GM18502 (cell line): ENCODE measurements at regions not wholly inside any gene's neighbourhood (a gene's known extent, or its start where the extent isn't known, plus 50 kb on each side); places are given as distances from the start of the nearest gene placed in this dataset.
"Not testable (repeated sequence)": the region's sequence is repeated elsewhere in the genome, so short reads cannot be mapped to it uniquely, and the experiment has no call there.

Experiments
- ATAC-seq: cut with Tn5 transposase; IDR thresholded peaks from one replicate; pipeline ENCODE4 v1.9.1; 2021; ENCODE audit warnings: mild to moderate bottlenecking; ENCODE audit not compliant: unreplicated experiment, poor library complexity

DNA sequence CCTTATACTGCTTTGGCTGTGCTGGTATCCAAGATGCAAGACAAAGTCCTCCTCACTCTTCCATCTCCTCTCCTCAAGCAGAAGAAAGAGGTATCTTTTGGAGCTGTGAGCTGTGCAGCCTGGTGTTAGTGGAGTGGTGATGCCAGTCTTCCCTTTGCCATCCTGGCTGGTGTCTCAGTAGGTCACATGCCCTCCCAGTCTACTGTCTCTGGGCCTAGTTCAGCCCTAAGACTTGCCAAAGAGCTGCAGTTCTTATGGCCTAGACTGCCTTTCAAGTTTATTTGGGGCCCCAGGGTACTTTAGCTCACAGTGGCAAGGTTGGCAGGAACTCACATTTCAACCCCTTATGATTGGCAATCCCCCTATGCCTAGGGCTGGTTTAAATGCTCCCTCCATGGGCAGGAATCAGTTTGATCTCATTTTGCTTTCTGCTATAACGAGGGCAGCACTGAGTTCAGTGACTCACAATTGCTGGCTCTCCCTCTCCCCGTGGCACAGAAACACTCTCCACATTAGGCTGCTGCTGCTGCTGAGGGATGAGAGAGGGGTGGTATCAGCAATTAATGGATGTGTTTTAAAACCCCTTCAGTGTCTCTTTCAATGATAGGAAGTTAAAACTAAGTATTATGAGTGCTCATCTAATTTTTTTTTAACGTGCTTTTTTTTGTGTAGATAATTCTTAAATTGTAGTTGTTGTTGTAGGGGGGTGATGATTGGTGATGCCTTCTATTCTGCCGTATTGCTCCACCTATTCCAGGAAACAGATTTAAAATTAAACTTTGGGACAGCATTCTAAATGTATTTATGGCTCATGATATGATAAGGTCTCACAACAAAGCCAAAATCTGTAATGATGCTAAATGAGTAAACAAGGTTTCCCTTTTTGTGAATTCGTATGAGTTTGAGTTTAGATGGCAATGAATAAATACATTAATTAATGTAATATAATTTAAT lies 1295.0 kb downstream of the JRKL start:
- no peak for ATAC-seq

DNA sequence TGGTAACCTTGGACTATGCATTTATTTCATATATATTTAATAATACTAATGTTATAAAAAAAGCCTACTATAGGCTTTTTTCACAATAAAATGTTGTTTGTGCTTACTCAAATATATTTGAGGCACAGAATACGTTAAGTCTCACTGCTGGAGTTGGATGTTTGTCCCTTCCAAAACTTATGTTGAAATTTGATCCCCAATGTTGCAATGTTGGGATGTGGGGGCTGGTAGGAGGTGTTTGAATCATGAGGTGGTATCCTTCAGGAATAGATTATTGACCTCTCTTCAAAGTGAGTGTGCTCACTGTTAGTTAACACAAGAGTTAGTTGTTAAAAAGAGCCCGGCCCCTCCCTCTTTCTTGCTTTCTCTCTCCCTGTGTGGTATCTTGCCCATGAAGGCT lies 1295.9 kb downstream of the JRKL start:
- ATAC-seq = no peak

DNA sequence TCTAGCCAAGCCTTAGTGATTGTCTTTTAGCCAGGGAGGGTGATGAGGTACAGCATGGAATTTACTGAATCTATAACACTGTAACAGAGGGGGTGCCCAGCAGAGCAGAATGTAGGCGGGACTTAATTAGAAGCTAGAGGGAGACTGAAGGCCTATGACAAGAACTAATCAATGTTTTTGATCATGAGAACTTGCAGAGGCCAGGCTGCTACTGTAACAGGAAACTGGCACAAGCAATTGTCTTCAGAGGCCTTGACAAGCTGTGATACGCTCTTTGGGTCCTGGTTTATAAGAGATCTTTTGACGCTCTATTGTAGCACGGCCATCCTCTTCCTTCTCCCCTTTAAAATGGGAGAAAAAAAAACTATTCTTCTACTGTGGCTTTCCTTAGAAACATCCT lies 1297.3 kb downstream of the JRKL start:
- ATAC-seq = no peak

DNA sequence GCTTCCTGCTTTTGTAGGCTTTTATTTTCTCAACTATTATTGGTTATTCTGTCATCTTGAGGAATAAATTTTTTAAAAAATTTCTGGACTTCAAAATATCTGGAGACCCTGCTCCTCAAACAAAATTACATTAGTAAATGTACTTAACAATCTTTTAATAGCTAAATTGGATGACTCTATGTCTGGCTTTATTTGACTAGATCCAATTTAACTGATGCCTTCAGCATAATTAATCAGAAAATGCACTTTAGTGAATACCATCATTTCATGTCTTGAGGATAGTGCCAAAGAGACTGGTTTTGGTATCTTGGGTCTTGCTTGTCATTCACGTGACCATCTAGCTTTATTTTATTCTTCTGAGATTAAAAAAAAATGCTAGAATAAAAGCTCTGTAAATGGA lies 1301.2 kb downstream of the JRKL start:
- no peak for ATAC-seq

DNA sequence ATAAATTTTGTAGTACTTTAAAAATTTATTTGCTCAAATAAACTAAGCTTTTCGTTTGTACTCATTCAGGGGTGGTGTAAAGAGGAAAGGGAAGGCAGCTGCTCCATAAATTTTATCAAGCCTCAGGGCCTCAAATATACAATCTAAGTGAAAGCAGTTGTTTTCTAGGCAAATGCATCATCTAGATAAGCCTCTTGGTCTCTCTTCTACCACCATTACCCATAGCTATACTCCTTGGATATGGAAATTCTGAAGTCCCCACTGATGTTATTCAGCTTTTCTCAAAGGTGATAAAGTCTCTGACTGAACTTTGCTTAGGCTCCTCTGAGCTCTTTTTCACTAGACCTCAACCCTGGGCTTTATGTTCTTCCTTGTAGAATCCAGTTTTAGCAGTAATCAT lies 1313.1 kb downstream of the JRKL start:
- ATAC-seq = no peak

DNA sequence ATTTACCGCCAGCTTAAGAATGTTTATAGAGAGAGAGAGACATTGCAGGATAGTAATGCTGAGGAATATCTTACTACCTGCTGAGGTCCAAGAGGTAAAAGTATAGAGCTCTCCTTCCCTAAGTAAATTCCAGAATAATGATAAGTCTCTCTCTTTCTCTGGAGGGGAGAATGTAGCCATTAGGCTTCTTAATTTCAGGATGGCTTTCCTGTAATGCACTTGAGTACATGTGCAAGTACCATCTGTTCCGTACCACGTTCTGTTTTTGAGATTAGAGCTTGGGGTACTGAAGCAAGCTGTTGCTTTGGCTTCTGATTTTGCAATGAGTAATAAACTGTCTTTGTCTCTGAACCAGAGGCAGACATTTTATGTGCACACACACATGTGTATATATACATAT lies 1314.0 kb downstream of the JRKL start:
- no peak for ATAC-seq

DNA sequence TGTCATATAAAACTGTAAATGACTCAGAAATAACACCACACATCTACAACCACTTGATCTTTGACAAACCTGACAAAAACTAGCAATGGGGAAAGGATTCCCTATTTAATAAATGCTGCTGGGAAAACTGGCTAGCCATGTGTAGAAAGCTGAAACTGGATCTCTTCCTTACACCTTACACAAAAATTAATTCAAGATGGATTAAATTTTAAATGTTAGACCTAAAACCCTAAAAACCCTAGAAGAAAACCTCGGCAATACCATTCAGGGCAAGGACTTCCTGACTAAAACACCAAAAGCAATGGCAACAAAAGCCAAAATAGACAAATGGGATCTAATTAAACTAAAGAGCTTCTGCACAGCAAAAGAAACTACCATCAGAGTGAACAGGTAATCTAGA lies 1315.3 kb upstream of the CNTN5 start:
- ATAC-seq = not testable (repeated sequence)

DNA sequence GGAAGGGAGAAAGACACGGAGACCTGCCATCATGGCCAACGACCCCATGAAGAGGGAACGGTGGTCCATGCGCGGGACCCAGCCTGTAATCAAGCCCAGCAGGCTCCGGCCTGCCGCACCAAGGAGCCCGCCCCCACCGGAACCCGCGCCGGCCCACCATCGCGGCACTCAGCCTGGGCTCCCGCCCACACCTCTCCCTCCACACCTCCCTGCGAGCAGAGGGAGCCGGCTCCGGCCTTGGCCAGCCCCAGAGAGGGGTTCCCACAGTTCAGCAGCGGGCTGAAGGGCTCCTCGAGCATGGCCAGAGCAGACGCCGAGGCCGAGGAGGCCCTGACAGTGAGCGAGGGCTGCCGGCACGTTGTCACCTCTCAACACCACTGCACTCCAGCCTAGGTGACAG lies 1302.8 kb upstream of the CNTN5 start:
- ATAC-seq = no peak

DNA sequence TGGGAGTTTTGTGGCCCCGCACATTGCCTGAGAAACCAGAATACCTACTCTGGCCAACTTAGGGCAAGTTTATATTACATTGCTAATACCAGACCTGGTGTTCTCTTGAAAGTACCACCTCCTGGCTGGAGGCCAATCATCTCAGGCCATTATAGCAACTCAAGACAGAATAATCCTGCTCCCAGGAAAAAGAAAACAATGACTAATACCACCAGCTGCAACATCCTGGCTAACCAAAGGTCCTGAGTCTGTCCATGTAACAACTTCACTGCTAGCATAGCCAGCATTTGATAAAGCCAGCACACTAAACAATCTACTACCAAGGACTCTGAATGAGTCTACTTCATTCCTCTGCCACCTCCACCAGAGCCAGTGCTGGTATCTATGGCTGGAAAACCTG lies 1298.7 kb upstream of the CNTN5 start:
- no peak for ATAC-seq

DNA sequence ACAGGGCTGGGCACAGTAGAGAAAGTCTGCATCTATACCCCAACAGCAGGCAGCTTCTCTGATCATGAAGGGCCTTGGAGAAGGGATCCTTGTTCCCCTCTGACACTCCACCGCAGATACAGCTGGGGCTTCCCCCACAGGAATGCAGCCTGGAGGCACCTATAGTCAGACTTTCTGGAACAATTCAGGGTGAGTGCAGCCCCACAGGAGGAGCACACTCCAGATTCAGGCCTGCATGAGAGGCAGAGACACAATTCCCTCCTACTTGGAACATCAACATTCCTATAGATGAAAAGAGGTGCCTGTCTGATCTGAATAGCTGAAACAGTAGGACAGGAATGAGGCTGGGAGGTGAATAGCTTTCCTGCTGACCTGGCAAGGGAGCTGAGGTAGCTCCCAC lies 1298.0 kb upstream of the CNTN5 start:
- no peak for ATAC-seq

DNA sequence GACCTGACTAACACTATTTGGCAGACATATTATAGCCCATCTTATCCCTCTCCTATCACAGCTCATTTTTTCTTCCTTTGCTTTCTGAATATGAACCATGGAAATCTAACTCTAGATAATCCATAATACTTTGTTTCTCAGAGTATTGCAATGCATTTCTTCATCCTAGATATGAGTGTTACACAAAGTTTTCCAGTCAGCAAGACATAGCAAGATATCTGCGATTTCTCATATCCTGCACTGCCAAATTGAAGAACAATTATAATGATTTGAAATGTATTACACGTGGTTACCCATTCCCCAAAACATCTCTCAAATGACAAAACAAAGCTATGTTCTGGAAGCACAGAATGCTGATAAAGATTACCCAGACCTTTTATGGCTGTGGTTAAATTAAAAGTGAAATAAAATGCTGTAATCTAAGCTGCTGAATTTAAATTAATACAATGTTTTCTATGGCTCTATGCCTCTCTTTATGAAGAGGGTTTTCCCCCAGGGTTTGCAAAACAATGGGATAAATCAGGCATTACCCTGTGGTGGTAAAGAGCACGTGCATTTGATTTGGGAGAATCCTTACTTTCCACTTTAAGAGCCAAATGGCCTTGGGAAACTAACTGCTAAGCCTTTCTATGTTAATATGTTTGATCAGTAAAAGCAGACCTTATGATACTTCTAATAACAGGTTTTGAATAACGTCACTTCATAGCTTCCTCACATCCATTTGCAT lies 1291.0 kb upstream of the CNTN5 start:
- ATAC-seq = no peak

DNA sequence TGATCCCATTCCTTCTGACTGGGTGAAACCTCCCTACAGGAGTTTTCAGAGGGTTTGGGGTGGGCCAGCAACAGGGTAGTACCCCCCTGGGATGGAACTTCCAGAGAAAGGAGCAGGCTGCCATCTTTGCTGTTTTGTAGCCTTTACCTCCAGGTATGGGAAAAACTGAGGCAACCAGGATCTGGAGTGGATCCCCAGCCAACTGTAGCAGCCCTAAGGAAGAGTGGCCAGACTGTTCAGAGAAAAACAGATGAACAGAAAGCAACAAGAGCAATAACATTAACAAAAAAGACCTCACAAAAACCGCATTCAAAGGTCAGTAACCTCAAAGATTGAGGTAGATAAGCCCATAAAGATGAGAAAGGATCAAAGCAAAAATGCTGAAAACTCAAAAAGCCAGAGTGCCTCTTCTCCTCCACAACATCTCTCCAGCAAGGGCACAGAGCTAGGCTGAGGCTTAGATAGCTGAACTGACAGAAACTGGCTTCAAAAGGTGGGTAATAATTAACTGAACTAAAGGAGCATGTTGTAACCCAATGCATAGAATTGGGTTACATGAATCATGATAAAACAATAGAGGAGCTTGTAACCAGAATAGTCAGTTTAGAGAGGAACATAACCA lies 1288.6 kb upstream of the CNTN5 start:
- ATAC-seq = no peak

DNA sequence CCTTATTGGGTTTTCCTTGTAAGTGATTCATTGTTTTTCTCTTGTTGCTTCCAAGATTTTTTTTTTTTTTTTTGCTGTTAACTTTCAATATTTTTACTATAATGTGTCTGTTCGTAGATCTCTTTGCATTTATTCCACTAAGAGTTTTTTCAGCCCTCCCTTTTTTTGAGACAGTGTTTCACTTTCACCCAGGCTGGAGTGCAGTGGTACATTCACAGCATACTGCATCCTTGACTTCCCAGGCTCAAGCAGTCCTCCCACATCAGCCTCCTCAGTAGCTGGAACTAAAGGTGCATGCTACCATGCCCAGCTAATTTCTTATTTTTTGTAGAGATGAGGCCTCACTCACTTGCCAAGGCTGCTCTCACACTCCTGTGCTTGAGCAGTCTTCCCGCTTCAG lies 1282.0 kb upstream of the CNTN5 start:
- ATAC-seq = no peak

DNA sequence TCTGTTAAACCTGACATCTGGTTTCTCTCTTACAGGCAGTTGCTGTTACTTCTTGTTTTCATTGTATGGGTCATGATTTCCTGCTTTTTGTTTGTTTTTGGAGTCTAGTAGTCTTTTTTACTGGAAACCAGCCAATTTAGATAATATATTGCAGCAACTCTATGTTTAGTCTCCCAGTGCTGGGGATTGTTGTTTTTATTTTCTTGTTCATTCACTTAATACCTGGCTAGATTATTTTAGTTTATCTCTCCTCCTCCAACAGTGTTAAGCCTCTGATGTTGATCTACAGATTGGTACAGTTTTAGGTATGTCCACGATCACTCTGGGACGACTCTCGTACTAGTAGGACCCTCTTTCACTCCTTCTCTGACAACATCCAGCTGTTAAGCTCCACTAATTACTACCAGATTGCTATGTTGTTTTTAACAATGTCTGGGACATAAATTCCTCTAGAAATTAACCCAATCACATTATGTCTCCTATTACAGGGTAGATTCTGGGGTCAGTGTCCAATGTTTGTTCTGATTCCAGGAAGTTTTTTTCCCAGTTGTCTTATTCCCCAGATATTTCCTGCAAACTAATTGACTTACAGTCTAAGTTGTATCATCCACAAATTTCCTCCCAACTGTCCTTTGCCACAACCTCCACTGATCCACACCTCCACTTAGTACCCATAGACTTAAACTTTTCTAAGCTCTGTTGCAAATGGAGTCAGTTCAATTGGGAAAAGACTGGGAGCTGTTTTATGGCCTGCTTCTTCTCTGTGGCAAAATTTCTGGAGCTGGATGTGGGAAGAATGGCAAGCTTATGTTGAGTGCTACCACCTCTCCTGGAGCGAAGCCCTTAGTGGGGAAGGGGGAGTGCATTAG lies 1280.6 kb upstream of the CNTN5 start:
- no peak for ATAC-seq

DNA sequence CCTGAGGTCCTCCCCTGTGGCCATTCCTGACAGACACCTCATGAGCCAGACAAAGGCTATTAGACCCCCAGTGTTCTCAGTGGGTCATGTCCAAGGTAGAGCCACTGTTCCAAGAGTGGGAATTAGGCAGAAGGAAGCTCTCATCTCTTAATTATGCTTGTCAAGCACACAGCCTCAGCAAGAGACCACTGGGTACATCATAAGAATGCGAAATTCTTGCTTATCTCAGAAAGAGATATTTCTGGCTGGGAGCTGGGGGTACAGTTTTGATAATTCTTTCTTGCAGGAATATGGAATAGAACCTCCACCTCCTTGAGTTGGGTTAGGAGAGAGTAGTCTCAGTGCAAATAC lies 1280.0 kb upstream of the CNTN5 start:
- ATAC-seq = no peak

DNA sequence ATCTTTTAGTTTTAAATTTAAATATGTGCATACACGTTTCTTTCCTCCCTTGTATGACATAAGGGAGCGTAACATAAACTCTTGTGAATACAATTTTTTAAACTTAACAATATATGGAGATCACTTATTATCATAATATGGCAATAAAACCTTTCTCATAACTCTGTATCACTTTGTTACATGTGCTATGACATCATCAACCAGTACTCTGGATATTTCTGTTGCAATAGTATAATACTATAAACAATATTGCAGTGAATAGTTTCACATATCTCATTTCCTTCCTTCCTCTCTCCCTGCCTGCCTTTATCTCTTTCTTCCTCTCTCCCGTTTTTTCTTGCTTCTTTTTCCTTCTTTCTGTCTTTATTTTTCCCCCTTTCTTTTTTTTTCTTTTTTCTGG lies 1278.0 kb upstream of the CNTN5 start:
- no peak for ATAC-seq

DNA sequence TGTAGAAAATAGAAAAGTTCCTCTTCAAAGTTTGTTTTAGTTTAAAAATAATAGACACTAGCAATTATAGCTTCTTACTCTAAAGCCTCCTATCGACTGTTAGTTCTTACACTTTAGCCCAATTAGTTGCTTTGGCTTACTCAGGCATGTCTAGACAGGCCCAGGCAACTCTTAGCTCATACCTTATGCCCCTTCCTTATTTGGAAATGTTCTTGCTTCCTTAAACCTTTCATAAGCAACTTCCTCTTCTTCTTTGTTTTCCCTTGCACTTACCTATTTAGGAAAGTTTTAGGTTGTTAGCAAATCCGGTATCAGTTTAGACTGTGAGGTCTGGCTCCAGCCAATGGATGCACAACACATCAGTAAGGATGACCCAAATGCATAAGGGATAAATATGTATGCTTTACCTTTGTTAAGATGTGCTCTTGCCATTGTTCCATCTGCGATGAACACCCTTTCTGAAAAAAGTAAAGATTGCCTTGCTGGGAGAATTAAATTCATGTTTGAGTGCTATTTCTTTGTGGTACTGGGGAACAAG lies 1277.5 kb upstream of the CNTN5 start:
- no peak for ATAC-seq

DNA sequence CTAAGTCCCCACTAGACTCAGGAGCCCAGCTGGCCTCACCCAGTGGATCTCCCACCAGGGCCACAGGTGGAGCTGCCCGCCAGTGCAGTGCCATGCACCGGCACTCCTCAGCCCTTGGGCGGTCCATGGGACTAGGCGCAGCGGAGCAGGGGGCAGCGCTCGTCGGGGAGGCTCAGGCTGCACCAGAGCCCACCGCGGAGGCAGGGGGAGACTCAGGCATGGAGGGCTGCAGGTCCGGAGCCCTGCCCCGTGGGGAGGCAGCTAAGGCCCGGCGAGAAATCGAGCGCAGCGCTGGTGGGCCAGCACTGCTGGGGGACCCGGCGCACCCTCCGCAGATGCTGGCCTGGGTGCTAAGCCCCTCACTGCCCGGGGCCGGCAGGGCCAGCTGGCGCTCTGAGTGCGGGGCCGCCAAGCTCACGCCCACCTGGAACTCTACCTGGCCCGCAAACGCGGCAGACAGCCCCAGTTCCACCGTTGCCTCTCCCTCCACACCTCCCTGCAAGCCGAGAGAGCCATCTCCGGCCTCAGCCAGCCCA lies 1275.2 kb upstream of the CNTN5 start:
- ATAC-seq = no peak

DNA sequence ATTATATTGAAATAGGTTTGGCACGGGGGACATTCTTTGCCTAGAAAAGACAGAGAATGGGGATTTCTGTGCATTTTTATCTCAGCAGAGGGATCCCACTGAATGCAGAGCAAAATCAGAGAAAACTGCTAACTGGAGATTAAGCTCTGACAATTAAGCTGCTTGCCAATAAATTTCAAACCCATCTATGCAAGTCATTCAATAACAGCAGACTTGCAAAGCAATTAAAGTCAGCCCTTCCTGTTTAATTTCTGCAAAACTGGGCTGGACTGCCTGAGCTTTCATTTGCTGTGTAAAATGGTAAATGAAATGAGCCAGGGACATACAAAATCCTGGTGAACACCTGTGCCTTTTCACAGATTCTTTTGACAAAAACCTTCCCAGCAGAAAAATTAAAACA lies 1273.9 kb upstream of the CNTN5 start:
- ATAC-seq = no peak

DNA sequence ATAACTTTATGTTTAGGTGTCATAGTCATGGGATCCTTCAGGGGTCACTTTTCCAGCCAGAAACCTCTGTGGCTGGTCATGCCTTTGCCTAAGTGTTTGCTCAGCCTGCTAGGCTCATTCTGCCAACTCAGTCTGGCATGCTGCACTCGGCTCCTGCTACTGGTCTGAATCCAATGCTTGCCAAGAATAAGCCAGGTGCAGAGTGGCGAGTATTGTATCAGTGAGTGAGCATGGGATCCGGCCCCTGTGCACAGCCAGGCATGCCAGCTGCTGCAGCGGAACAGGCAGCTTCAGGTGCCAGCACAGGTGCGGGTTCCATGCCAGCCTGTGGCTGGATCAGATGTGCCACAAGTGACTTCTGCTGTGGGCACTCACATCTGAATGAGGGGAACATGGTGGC lies 1269.3 kb upstream of the CNTN5 start:
- ATAC-seq = no peak
